ENCODE measurements at regions not wholly inside any gene's neighbourhood (a gene's known extent, or its start where the extent isn't known, plus 50 kb on each side); places are given as distances from the start of the nearest gene placed in this dataset.

GRCh38 chr20:10902174-10902573 is 228.4 kb upstream of the JAG1 start:
- H2AK9ac ChIP-seq (replicated peaks; ENCODE audit: low read depth, low read length, poor library complexity), result no peak overlapping the region
- in situ Hi-C loops (cut with MboI; ENCODE audit: low sequenced_read_pairs) (no loop called here), dilution Hi-C loops (cut with HindIII; ENCODE audit: low sequenced_read_pairs, unreplicated experiment) (no loop called here), intact Hi-C loops (cut with micrococcal nuclease) (no loop called here)
- no peaks in the 10 kb centered on the region for H3K9me1 ChIP-seq (ENCODE audit: insufficient read depth, low read length)
- no TSS peak for BruUV-seq (replicated peaks)
- H4K5ac ChIP-seq (ENCODE audit: low read depth, low read length), result no peak overlapping the region
- no peak overlapping the region for H2BK15ac ChIP-seq (ENCODE audit: low read depth, low read length)
- H3K27me3 ChIP-seq (ENCODE audit: control insufficient read depth, insufficient read depth, low read length), result no peaks in the 10 kb centered on the region; the same call in 1 of the 2 replicates
- WGBS, 2 experiments (ENCODE audit: extremely low coverage in 2 of 2, insufficient read length in 1 of 2), result no CpG with 5 or more reads among the region's 1 CpG
- H3K36me3 ChIP-seq (ENCODE audit: control insufficient read depth, insufficient read depth, low read length), result no peaks in the 10 kb centered on the region
- no peak overlapping the region for H3K23ac ChIP-seq (ENCODE audit: low read depth, low read length)
- no peak overlapping the region for H4K91ac ChIP-seq (ENCODE audit: insufficient read depth, low read depth, low read length)
- H3K9me3 ChIP-seq (ENCODE audit: control insufficient read depth, insufficient read depth, low read length), result no peaks in the 10 kb centered on the region
- no peak overlapping the region for H2AFZ ChIP-seq (replicated peaks; ENCODE audit: low read length, poor library complexity)
- POLR2A ChIA-PET (ENCODE audit: unreplicated experiment), result no interaction called here
- no peak overlapping the region for H3K14ac ChIP-seq (replicated peaks; ENCODE audit: low read depth, low read length)
- CTCF ChIA-PET, result interaction anchor here (1.1 kb wide), 1 partner anchor 9 kb away, joined by 5 read pairs; no protein-coding TSS in a partner anchor
- H3K9ac ChIP-seq (ENCODE audit: low read depth, low read length), result no peak overlapping the region
- H3K56ac ChIP-seq (ENCODE audit: extremely low read depth, insufficient read depth, low read length), result no peak overlapping the region
- ATAC-seq (ENCODE audit: low read depth), result no peak
- H3K4me1 ChIP-seq (ENCODE audit: control insufficient read depth, insufficient read depth, low read length), result peaks cover 6% of the 10 kb centered on the region
- no peak overlapping the region for H2AK5ac ChIP-seq (ENCODE audit: low read depth, low read length)
- no peak overlapping the region for H2BK120ac ChIP-seq (ENCODE audit: low read depth, low read length)
- no peak overlapping the region for H3K4me3 ChIP-seq (ENCODE audit: insufficient read depth, low read depth, low read length)
- H4K8ac ChIP-seq (ENCODE audit: low read depth in 2 of 2, low read length in 2 of 2), result no peak overlapping the region
- DNase-seq, result no peak
- no peak overlapping the region for H3K4me2 ChIP-seq (ENCODE audit: low read depth, low read length)
- no peaks in the 10 kb centered on the region for H3K79me1 ChIP-seq (ENCODE audit: low read depth in 1 of 2, low read length in 2 of 2)
- H2BK5ac ChIP-seq (ENCODE audit: low read depth, low read length, poor library complexity, severe bottlenecking), result no peak overlapping the region
- H3K18ac ChIP-seq (ENCODE audit: low read depth, low read length), result 0 out of 2 replicates have a peak overlapping the region, but pooled peaks have one; percentile 33
- no peaks in the 10 kb centered on the region for H4K20me1 ChIP-seq (ENCODE audit: insufficient read depth, low read length)
- no peak overlapping the region for H3K27ac ChIP-seq (ENCODE audit: insufficient read depth, low read length)
- no peak for TF ChIP-seq RCOR1 (IDR thresholded peaks at IDR 0.05; ENCODE audit: insufficient replicate concordance, low read length)
- TF ChIP-seq CEBPB (IDR thresholded peaks at IDR 0.05; ENCODE audit: low read depth, low read length), result no peak
- TF ChIP-seq SMC3 (IDR thresholded peaks at IDR 0.05; ENCODE audit: low read depth, low read length), result no peak
- no peak for TF ChIP-seq RFX5 (IDR thresholded peaks at IDR 0.05; ENCODE audit: low read depth, low read length)
- no peak for TF ChIP-seq MXI1 (IDR thresholded peaks at IDR 0.05; ENCODE audit: borderline replicate concordance, low read depth, low read length)
- TF ChIP-seq POLR2A (IDR thresholded peaks at IDR 0.05; ENCODE audit: low read depth, low read length), result no peak
- TF ChIP-seq MAFK (IDR thresholded peaks at IDR 0.05; ENCODE audit: low read depth, low read length), result no peak
- no peak for TF ChIP-seq ELK1 (IDR thresholded peaks at IDR 0.05; ENCODE audit: borderline replicate concordance, low read depth, low read length)
- no peak for TF ChIP-seq NFE2L2 (IDR thresholded peaks at IDR 0.05; ENCODE audit: low read depth, low read length)
- no peak for TF ChIP-seq CTCF (conservative IDR thresholded peaks at IDR 0.05; ENCODE audit: low read depth, low read length)
- TF ChIP-seq CHD1 (IDR thresholded peaks at IDR 0.05; ENCODE audit: low read depth, low read length), result no peak
- TF ChIP-seq RAD21 (IDR thresholded peaks at IDR 0.05; ENCODE audit: low read length), result no peak
- no peak for TF ChIP-seq MAZ (IDR thresholded peaks at IDR 0.05; ENCODE audit: borderline replicate concordance, low read depth, low read length)
- TF ChIP-seq USF2 (IDR thresholded peaks at IDR 0.05; ENCODE audit: low read depth, low read length), result no peak
- TF ChIP-seq FOS (IDR thresholded peaks at IDR 0.05; ENCODE audit: low read depth, low read length), result no peak
- no peak for TF ChIP-seq BHLHE40 (IDR thresholded peaks at IDR 0.05; ENCODE audit: low read depth, low read length)
- H2BK20ac ChIP-seq (ENCODE audit: low read depth, low read length), result no peak overlapping the region
- H3K4ac ChIP-seq (ENCODE audit: low read depth, low read length), result no peak overlapping the region
